WTC11 (cell line): ENCODE measurements at regions not wholly inside any gene's neighbourhood (a gene's known extent, or its start where the extent isn't known, plus 50 kb on each side); places are given as distances from the start of the nearest gene placed in this dataset.

Source experiments
- ATAC-seq: fragments of 200-7000 bp; cut with Tn5 transposase; 2 replicates; pipeline ENCODE4 v1.10.0; 2021; ENCODE audit warnings: mild to moderate bottlenecking, moderate library complexity
- CTCF ChIA-PET: fragments of 300-600 bp; sonication (Branson Sonifier 250); formaldehyde crosslinking; loops from one replicate; lab custom pipeline; 2021; ENCODE audit warnings: antibody characterized with exemption; lab: Charles Lee
- POLR2A ChIA-PET: fragments of 350-600 bp; sonication (Branson Sonifier 250); formaldehyde crosslinking; loops from one replicate; lab custom pipeline; 2021; ENCODE audit warnings: antibody characterized with exemption; lab: Charles Lee
- DNase-seq: peaks from one replicate; pipeline ENCODE4 v3.0.0; 2021; ENCODE audit warnings: low spot score
- H3K27ac Mint-ChIP-seq: 2 replicates; pipeline ENCODE4 v1.8.0; 2021; ENCODE audit warnings: mixed read lengths
- H3K27me3 Mint-ChIP-seq: 2 replicates; pipeline ENCODE4 v1.8.0; 2021; ENCODE audit warnings: low read depth, mild to moderate bottlenecking, moderate library complexity, mixed read lengths
- H3K36me3 Mint-ChIP-seq: 2 replicates; pipeline ENCODE4 v1.8.0; 2021; ENCODE audit warnings: mixed read lengths
- H3K4me1 Mint-ChIP-seq: 2 replicates; pipeline ENCODE4 v1.8.0; 2022; ENCODE audit warnings: mixed read lengths
- H3K4me3 Mint-ChIP-seq: 2 replicates; pipeline ENCODE4 v1.8.0; 2021; ENCODE audit warnings: mild to moderate bottlenecking, moderate library complexity, mixed read lengths
- H3K9me3 Mint-ChIP-seq: 2 replicates; pipeline ENCODE4 v1.8.0; 2021; ENCODE audit warnings: mixed read lengths
- ATF6 ChIP-seq: sonication (generic); formaldehyde crosslinking; IDR thresholded peaks from 2 replicates; pipeline ENCODE4 v1.8.1; 2023; ENCODE audit warnings: mild to moderate bottlenecking, missing genetic modification reagents
- E2F5 ChIP-seq: sonication (generic); formaldehyde crosslinking; IDR thresholded peaks from 2 replicates; pipeline ENCODE4 v1.8.1; 2022; ENCODE audit warnings: mild to moderate bottlenecking, moderate library complexity, missing genetic modification reagents
- FOXJ3 ChIP-seq: sonication (generic); formaldehyde crosslinking; IDR thresholded peaks from 2 replicates; pipeline ENCODE4 v1.9.0; 2021; ENCODE audit warnings: missing genetic modification reagents, mild to moderate bottlenecking, borderline replicate concordance
- FOXP1 ChIP-seq: sonication (generic); formaldehyde crosslinking; IDR thresholded peaks from 2 replicates; pipeline ENCODE4 v1.8.0; 2022; ENCODE audit warnings: missing genetic modification reagents, mild to moderate bottlenecking, moderate library complexity, borderline replicate concordance
- HMGA2 ChIP-seq: fragments of 250-450 bp; sonication (Bioruptor Pico); IDR thresholded peaks from 2 replicates; pipeline ENCODE4 v1.4.0; 2021; ENCODE audit warnings: mild to moderate bottlenecking, moderate library complexity
- IRF1 ChIP-seq: sonication (generic); formaldehyde crosslinking; IDR thresholded peaks from 2 replicates; pipeline ENCODE4 v1.8.0; 2023; ENCODE audit warnings: missing genetic modification reagents
- MLX ChIP-seq: sonication (generic); formaldehyde crosslinking; IDR thresholded peaks from 2 replicates; pipeline ENCODE4 v1.8.1; 2023; ENCODE audit warnings: mild to moderate bottlenecking, missing genetic modification reagents, moderate library complexity
- NFE2L1 ChIP-seq: sonication (generic); formaldehyde crosslinking; IDR thresholded peaks from 2 replicates; pipeline ENCODE4 v1.8.1; 2023; ENCODE audit warnings: missing genetic modification reagents
- NFYB ChIP-seq: sonication (generic); formaldehyde crosslinking; conservative IDR thresholded peaks from 2 replicates; pipeline ENCODE4 v1.8.0; 2022; ENCODE audit warnings: low read depth, missing genetic modification reagents
- NR3C1 ChIP-seq: sonication (generic); formaldehyde crosslinking; conservative IDR thresholded peaks from 2 replicates; pipeline ENCODE4 v1.8.1; 2023; ENCODE audit warnings: low read depth, mild to moderate bottlenecking, missing genetic modification reagents
- PRRX2 ChIP-seq: fragments of 250-450 bp; sonication (Bioruptor Pico); IDR thresholded peaks from 2 replicates; pipeline ENCODE4 v1.8.0; 2021; ENCODE audit warnings: mild to moderate bottlenecking
- RORB ChIP-seq: fragments of 250-450 bp; sonication (Bioruptor Pico); IDR thresholded peaks from 2 replicates; pipeline ENCODE4 v1.9.0; 2021; ENCODE audit warnings: mild to moderate bottlenecking
- STAT6 ChIP-seq: sonication (generic); formaldehyde crosslinking; conservative IDR thresholded peaks from 2 replicates; pipeline ENCODE4 v1.8.1; 2023; ENCODE audit warnings: mild to moderate bottlenecking, low read depth, missing genetic modification reagents, moderate library complexity
- USF2 ChIP-seq: sonication (generic); formaldehyde crosslinking; IDR thresholded peaks from 2 replicates; pipeline ENCODE4 v1.8.1; 2023; ENCODE audit warnings: mild to moderate bottlenecking, missing genetic modification reagents, moderate library complexity
- ZNF232 ChIP-seq: sonication (generic); formaldehyde crosslinking; IDR thresholded peaks from 2 replicates; pipeline ENCODE4 v1.8.0; 2022; ENCODE audit warnings: mild to moderate bottlenecking, missing genetic modification reagents
- ZNF317 ChIP-seq: sonication (generic); formaldehyde crosslinking; IDR thresholded peaks from 2 replicates; pipeline ENCODE4 v1.8.1; 2023; ENCODE audit warnings: low read depth, mild to moderate bottlenecking, moderate library complexity, missing genetic modification reagents, borderline replicate concordance
- ZNF416 ChIP-seq: fragments of 250-450 bp; sonication (Bioruptor Pico); IDR thresholded peaks from 2 replicates; pipeline ENCODE4 v1.9.0; 2021; ENCODE audit warnings: mild to moderate bottlenecking, inconsistent platforms
- ZNF425 ChIP-seq: fragments of 250-450 bp; sonication (Bioruptor Pico); conservative IDR thresholded peaks from 2 replicates; pipeline ENCODE4 v1.9.0; 2021; ENCODE audit warnings: mild to moderate bottlenecking

GRCh38 chr4:143071351-143071750, 113.4 kb upstream of the USP38 start (continued):
- TF ChIP-seq IRF1 (CRISPR knock-in tag) (no peak), NFYB (no peak), MLX (no peak), ZNF416 (CRISPR knock-in tag) (no peak), ZNF317 (no peak), ATF6 (CRISPR knock-in tag) (no peak), ZNF425 (CRISPR knock-in tag) (no peak)

- no peaks in the 10 kb centered on the region for H3K27me3 Mint-ChIP-seq
- H3K27ac Mint-ChIP-seq: no peak overlapping the region
- DNase-seq: no peak
- ATAC-seq: no peak; the same call in 1 of the 2 replicates
- H3K36me3 Mint-ChIP-seq: no peaks in the 10 kb centered on the region
- peaks cover 14% of the 10 kb centered on the region for H3K9me3 Mint-ChIP-seq
- TF ChIP-seq HMGA2 (CRISPR knock-in tag) (no peak), ATF6 (CRISPR knock-in tag) (no peak), E2F5 (CRISPR knock-in tag) (no peak), USF2 (no peak), FOXP1 (CRISPR knock-in tag) (no peak), NFE2L1 (CRISPR knock-in tag) (no peak), IRF1 (CRISPR knock-in tag) (no peak), ZNF232 (CRISPR knock-in tag) (no peak), RORB (no peak), STAT6 (CRISPR knock-in tag) (no peak), ZNF416 (CRISPR knock-in tag) (no peak), FOXJ3 (CRISPR knock-in tag) (no peak), NR3C1 (CRISPR knock-in tag) (no peak), PRRX2 (CRISPR knock-in tag) (no peak)
- H3K4me3 Mint-ChIP-seq: no peak overlapping the region
- ChIA-PET POLR2A (no interaction called here), CTCF (no interaction called here)
- H3K4me1 Mint-ChIP-seq: no peaks in the 10 kb centered on the region
Observed at GRCh38 chr4:143076723-143077122, 108.0 kb upstream of the USP38 start.
